Neural cell (in vitro differentiated cells): ENCODE measurements at regions not wholly inside any gene's neighbourhood (a gene's known extent, or its start where the extent isn't known, plus 50 kb on each side); places are given as distances from the start of the nearest gene placed in this dataset.

Source experiments
- CTCF ChIP-seq: fragments of 450-650 bp; IDR thresholded peaks from 2 replicates; pipeline ENCODE4 v1.5.1; 2014; ENCODE audit warnings: antibody characterized with exemption, mild to moderate bottlenecking, moderate library complexity; ENCODE audit not compliant: poor library complexity, severe bottlenecking
- EP300 ChIP-seq: fragments of 450-650 bp; conservative IDR thresholded peaks from 2 replicates; pipeline ENCODE4 v1.6.1; 2014; ENCODE audit warnings: antibody characterized with exemption, mild to moderate bottlenecking, moderate library complexity; ENCODE audit not compliant: poor library complexity, severe bottlenecking
- EZH2 ChIP-seq: fragments of 200-600, 300-800 bp; shearing (Covaris generic), sonication (generic); IDR thresholded peaks from 2 replicates; pipeline ENCODE4 v1.6.1; 2014; ENCODE audit warnings: antibody characterized with exemption, low read length, borderline replicate concordance, mild to moderate bottlenecking; ENCODE audit not compliant: insufficient read depth, poor library complexity, severe bottlenecking
- MXI1 ChIP-seq: fragments of 450-650 bp; conservative IDR thresholded peaks from 2 replicates; pipeline ENCODE4 v1.6.1; 2014; ENCODE audit warnings: antibody characterized with exemption, mild to moderate bottlenecking; ENCODE audit not compliant: poor library complexity, severe bottlenecking
- POLR2AphosphoS5 ChIP-seq: IDR thresholded peaks from 2 replicates; pipeline ENCODE4 v1.6.1; 2012
- RAD21 ChIP-seq: fragments of 450-650 bp; conservative IDR thresholded peaks from 2 replicates; pipeline ENCODE4 v1.6.1; 2014; ENCODE audit warnings: antibody characterized with exemption, mild to moderate bottlenecking, moderate library complexity
- REST ChIP-seq: IDR thresholded peaks from 2 replicates; pipeline ENCODE4 v1.6.1; 2012; ENCODE audit warnings: borderline replicate concordance
- TAF1 ChIP-seq: IDR thresholded peaks from 2 replicates; pipeline ENCODE4 v1.6.1; 2012; ENCODE audit warnings: low read depth

GRCh38 chr4:156556336-156556735 lies 415.3 kb downstream of the PDGFC start:
- TF ChIP-seq TAF1: no peak
- no peak for TF ChIP-seq EP300
- TF ChIP-seq CTCF: no peak
- no peak for TF ChIP-seq POLR2AphosphoS5
- TF ChIP-seq MXI1: no peak
- TF ChIP-seq EZH2: no peak
- TF ChIP-seq RAD21: no peak
- TF ChIP-seq REST: no peak
